Activated naive CD8-positive, alpha-beta T cell treated with anti-CD3 and anti-CD28 coated beads, Interleukin-2, amount 10 ng/mL, durations not matched to agents 7 days and 5 days (primary cell): ENCODE measurements at regions not wholly inside any gene's neighbourhood (a gene's known extent, or its start where the extent isn't known, plus 50 kb on each side); places are given as distances from the start of the nearest gene placed in this dataset.

Source experiments
- ATAC-seq: fragments of 150-1000 bp; cut with Tn5 transposase; one replicate; pipeline ENCODE4 v1.10.0; 2021; ENCODE audit warnings: low read depth, moderate library complexity
- POLR2A ChIA-PET: fragments of 350-600 bp; sonication (Branson Sonifier 250); formaldehyde crosslinking; loops from one replicate; lab custom pipeline; 2021; ENCODE audit warnings: antibody characterized with exemption; lab: Charles Lee
- DNase-seq: peaks from one replicate; pipeline ENCODE4 v3.0.0; 2021
- H3K27ac Mint-ChIP-seq: one replicate; pipeline ENCODE4 v1.8.0; 2022; ENCODE audit warnings: mild to moderate bottlenecking, mixed read lengths
- H3K27me3 Mint-ChIP-seq: one replicate; pipeline ENCODE4 v1.8.0; 2022; ENCODE audit warnings: mild to moderate bottlenecking, moderate library complexity, mixed read lengths
- H3K36me3 Mint-ChIP-seq: one replicate; pipeline ENCODE4 v1.8.0; 2021; ENCODE audit warnings: mild to moderate bottlenecking, mixed read lengths
- H3K4me1 Mint-ChIP-seq: one replicate; pipeline ENCODE4 v1.8.0; 2021; ENCODE audit warnings: mixed read lengths
- H3K4me3 Mint-ChIP-seq: one replicate; pipeline ENCODE4 v1.8.0; 2022; ENCODE audit warnings: mild to moderate bottlenecking, moderate library complexity, mixed read lengths
- H3K9me3 Mint-ChIP-seq: one replicate; pipeline ENCODE4 v1.8.0; 2021; ENCODE audit warnings: mixed read lengths

GRCh38 chr2:128922154-128922553 is 603.5 kb upstream of the HS6ST1 start:
- Mint-ChIP-seq H3K4me3 (no peak overlapping the region), H3K36me3 (no peaks in the 10 kb centered on the region), H3K27me3 (peaks cover 3% of the 10 kb centered on the region), H3K9me3 (peaks cover 4% of the 10 kb centered on the region), H3K27ac (no peak overlapping the region), H3K4me1 (no peaks in the 10 kb centered on the region)
- DNase-seq = no peak
- no peak for ATAC-seq
- POLR2A ChIA-PET = no interaction called here

GRCh38 chr2:128925631-128926030 is 607.0 kb upstream of the HS6ST1 start:
- H3K4me3 Mint-ChIP-seq = no peak overlapping the region
- H3K4me1 Mint-ChIP-seq = no peaks in the 10 kb centered on the region
- POLR2A ChIA-PET = no interaction called here
- no peaks in the 10 kb centered on the region for H3K27me3 Mint-ChIP-seq
- H3K36me3 Mint-ChIP-seq = no peaks in the 10 kb centered on the region
- DNase-seq = no peak
- no peak overlapping the region for H3K27ac Mint-ChIP-seq
- ATAC-seq = no peak
- H3K9me3 Mint-ChIP-seq = peaks cover 3% of the 10 kb centered on the region

- no peak overlapping the region for H3K27ac Mint-ChIP-seq
- ATAC-seq = no peak
Measured at GRCh38 chr2:128930101-128930500, 611.4 kb upstream of the HS6ST1 start.

GRCh38 chr2:128940378-128940777 is 621.7 kb upstream of the HS6ST1 start:
- Mint-ChIP-seq H3K4me3 (no peak overlapping the region), H3K9me3 (peaks cover 3% of the 10 kb centered on the region), H3K27me3 (no peaks in the 10 kb centered on the region), H3K4me1 (no peaks in the 10 kb centered on the region), H3K36me3 (no peaks in the 10 kb centered on the region), H3K27ac (no peak overlapping the region)
- ATAC-seq (no peak), DNase-seq (no peak)
- POLR2A ChIA-PET = no interaction called here

More at GRCh38 chr2:128930101-128930500, 611.4 kb upstream of the HS6ST1 start:
- POLR2A ChIA-PET = no interaction called here
- no peak overlapping the region for H3K4me3 Mint-ChIP-seq
- peaks cover 4% of the 10 kb centered on the region for H3K9me3 Mint-ChIP-seq
- no peak for DNase-seq
- no peaks in the 10 kb centered on the region for H3K36me3 Mint-ChIP-seq
- H3K27me3 Mint-ChIP-seq = peaks cover 2% of the 10 kb centered on the region
- H3K4me1 Mint-ChIP-seq = no peaks in the 10 kb centered on the region

GRCh38 chr2:128941751-128942150 is 623.1 kb upstream of the HS6ST1 start:
- H3K27me3 Mint-ChIP-seq = peaks cover 3% of the 10 kb centered on the region
- H3K4me3 Mint-ChIP-seq = no peak overlapping the region
- DNase-seq = no peak
- no peak for ATAC-seq
- POLR2A ChIA-PET = interaction anchor here (0.7 kb wide), 1 partner anchor 52 kb away, joined by 4 read pairs; no protein-coding TSS in a partner anchor
- H3K27ac Mint-ChIP-seq = no peak overlapping the region
- no peaks in the 10 kb centered on the region for H3K4me1 Mint-ChIP-seq
- peaks cover 3% of the 10 kb centered on the region for H3K9me3 Mint-ChIP-seq
- no peaks in the 10 kb centered on the region for H3K36me3 Mint-ChIP-seq

GRCh38 chr2:128949360-128949759 is 630.7 kb upstream of the HS6ST1 start:
- H3K9me3 Mint-ChIP-seq = peaks cover 5% of the 10 kb centered on the region
- no peaks in the 10 kb centered on the region for H3K36me3 Mint-ChIP-seq
- DNase-seq (no peak), ATAC-seq (no peak)
- POLR2A ChIA-PET = no interaction called here
- H3K4me3 Mint-ChIP-seq = no peak overlapping the region
- H3K27me3 Mint-ChIP-seq = peaks cover 3% of the 10 kb centered on the region
- H3K4me1 Mint-ChIP-seq = no peaks in the 10 kb centered on the region
- no peak overlapping the region for H3K27ac Mint-ChIP-seq

GRCh38 chr2:128950758-128951157 is 632.1 kb upstream of the HS6ST1 start:
- H3K4me1 Mint-ChIP-seq = no peaks in the 10 kb centered on the region
- ATAC-seq (no peak), DNase-seq (no peak)
- H3K27ac Mint-ChIP-seq = no peak overlapping the region
- no peaks in the 10 kb centered on the region for H3K36me3 Mint-ChIP-seq
- peaks cover 2% of the 10 kb centered on the region for H3K27me3 Mint-ChIP-seq
- POLR2A ChIA-PET = no interaction called here
- peaks cover 5% of the 10 kb centered on the region for H3K9me3 Mint-ChIP-seq
- H3K4me3 Mint-ChIP-seq = no peak overlapping the region

- H3K36me3 Mint-ChIP-seq = no peaks in the 10 kb centered on the region
- peaks cover 2% of the 10 kb centered on the region for H3K27me3 Mint-ChIP-seq
- peaks cover 1% of the 10 kb centered on the region for H3K9me3 Mint-ChIP-seq
- H3K4me3 Mint-ChIP-seq = no peak overlapping the region
- DNase-seq (no peak), ATAC-seq (no peak)
- no peak overlapping the region for H3K27ac Mint-ChIP-seq
- POLR2A ChIA-PET = no interaction called here
- no peaks in the 10 kb centered on the region for H3K4me1 Mint-ChIP-seq
Measured at GRCh38 chr2:128958241-128958640, 639.6 kb upstream of the HS6ST1 start.

GRCh38 chr2:128967646-128968045 is 649.0 kb upstream of the HS6ST1 start:
- H3K4me3 Mint-ChIP-seq = no peak overlapping the region
- POLR2A ChIA-PET = no interaction called here
- peaks cover 6% of the 10 kb centered on the region for H3K4me1 Mint-ChIP-seq
- H3K9me3 Mint-ChIP-seq = no peaks in the 10 kb centered on the region
- no peak for DNase-seq
- ATAC-seq = no peak
- no peaks in the 10 kb centered on the region for H3K27me3 Mint-ChIP-seq
- H3K36me3 Mint-ChIP-seq = no peaks in the 10 kb centered on the region
- H3K27ac Mint-ChIP-seq = no peak overlapping the region

- Mint-ChIP-seq H3K36me3 (no peaks in the 10 kb centered on the region), H3K4me1 (peaks cover 6% of the 10 kb centered on the region), H3K4me3 (no peak overlapping the region), H3K27ac (no peak overlapping the region), H3K9me3 (no peaks in the 10 kb centered on the region), H3K27me3 (no peaks in the 10 kb centered on the region)
- no peak for ATAC-seq
- POLR2A ChIA-PET = no interaction called here
- no peak for DNase-seq
Measured at GRCh38 chr2:128969374-128969773, 650.7 kb upstream of the HS6ST1 start.

GRCh38 chr2:128970332-128971116 is 651.9 kb upstream of the HS6ST1 start:
- DNase-seq = no peak
- H3K27me3 Mint-ChIP-seq = no peaks in the 10 kb centered on the region
- H3K27ac Mint-ChIP-seq = no peak overlapping the region
- peaks cover 6% of the 10 kb centered on the region for H3K4me1 Mint-ChIP-seq
- H3K36me3 Mint-ChIP-seq = no peaks in the 10 kb centered on the region
- H3K4me3 Mint-ChIP-seq = no peak overlapping the region
- H3K9me3 Mint-ChIP-seq = no peaks in the 10 kb centered on the region
- POLR2A ChIA-PET = no interaction called here
- ATAC-seq = no peak

GRCh38 chr2:128973566-128973965 is 654.9 kb upstream of the HS6ST1 start:
- Mint-ChIP-seq H3K36me3 (no peaks in the 10 kb centered on the region), H3K4me1 (peaks cover 6% of the 10 kb centered on the region), H3K27ac (no peak overlapping the region), H3K4me3 (no peak overlapping the region), H3K9me3 (no peaks in the 10 kb centered on the region), H3K27me3 (no peaks in the 10 kb centered on the region)
- DNase-seq (no peak), ATAC-seq (no peak)
- POLR2A ChIA-PET = no interaction called here

GRCh38 chr2:128978212-128978611 is 659.5 kb upstream of the HS6ST1 start:
- Mint-ChIP-seq H3K36me3 (no peaks in the 10 kb centered on the region), H3K27me3 (no peaks in the 10 kb centered on the region), H3K4me3 (no peak overlapping the region), H3K9me3 (no peaks in the 10 kb centered on the region), H3K4me1 (no peaks in the 10 kb centered on the region), H3K27ac (no peak overlapping the region)
- ATAC-seq (no peak), DNase-seq (no peak)
- POLR2A ChIA-PET = no interaction called here

GRCh38 chr2:128979182-128979581 is 660.5 kb upstream of the HS6ST1 start:
- DNase-seq (no peak), ATAC-seq (no peak)
- no peaks in the 10 kb centered on the region for H3K27me3 Mint-ChIP-seq
- POLR2A ChIA-PET = no interaction called here
- H3K4me1 Mint-ChIP-seq = no peaks in the 10 kb centered on the region
- H3K9me3 Mint-ChIP-seq = no peaks in the 10 kb centered on the region
- H3K27ac Mint-ChIP-seq = no peak overlapping the region
- no peaks in the 10 kb centered on the region for H3K36me3 Mint-ChIP-seq
- H3K4me3 Mint-ChIP-seq = no peak overlapping the region
